PC-9 (cell line): ENCODE measurements at regions not wholly inside any gene's neighbourhood (a gene's known extent, or its start where the extent isn't known, plus 50 kb on each side); places are given as distances from the start of the nearest gene placed in this dataset.

ENCODE experiments used
- BruUV-seq: library from RNA; stranded (reverse); fragments of 400-500 nt; replicated peaks from 2 replicates; lab custom pipeline; 2021; lab: Mats Ljungman, UMichigan
- CTCF ChIA-PET: fragments of 300-600 bp; sonication (Branson Sonifier 250); formaldehyde crosslinking; loops from one replicate; lab custom pipeline; 2022; ENCODE audit warnings: antibody characterized with exemption; lab: Charles Lee
- POLR2A ChIA-PET: fragments of 300-600 bp; sonication (Branson Sonifier 250); formaldehyde crosslinking; loops from one replicate; lab custom pipeline; 2022; ENCODE audit warnings: antibody characterized with exemption; ENCODE audit not compliant: unreplicated experiment; lab: Charles Lee
- DNase-seq, 2 experiments: peaks; one replicate each; pipeline versions ENCODE4 v3.0.0 to v3.0.0-alpha.2; 2015 to 2022; ENCODE audit warnings: mixed read lengths in 1 of 2
- H2AFZ ChIP-seq: fragments of 200-600 bp; sonication (generic); 2 replicates; pipeline ENCODE4 v1.8.1; 2017; ENCODE audit warnings: antibody characterized with exemption
- H3F3A ChIP-seq: fragments of 200-600 bp; sonication (generic); 2 replicates; pipeline ENCODE4 v1.8.1; 2017; ENCODE audit warnings: antibody characterized with exemption, mild to moderate bottlenecking, low read depth; ENCODE audit not compliant: insufficient read depth
- H3K27ac ChIP-seq: fragments of 200-600 bp; sonication (generic); 2 replicates; pipeline ENCODE4 v1.6.1; 2016; ENCODE audit warnings: mixed run types
- H3K27me3 ChIP-seq: fragments of 200-600 bp; sonication (generic); 2 replicates; pipeline ENCODE4 v1.6.1; 2016; ENCODE audit warnings: low read depth, mixed run types; ENCODE audit not compliant: insufficient read depth
- H3K36me3 ChIP-seq: fragments of 200-600 bp; sonication (generic); 2 replicates; pipeline ENCODE4 v1.6.1; 2016; ENCODE audit warnings: low read depth, mixed run types
- H3K4me1 ChIP-seq: fragments of 200-600 bp; sonication (generic); replicated peaks from 2 replicates; pipeline ENCODE4 v1.6.1; 2016; ENCODE audit warnings: mixed run types; ENCODE audit not compliant: insufficient read depth
- H3K4me2 ChIP-seq: fragments of 200-600 bp; sonication (generic); 2 replicates; pipeline ENCODE4 v1.6.1; 2017; ENCODE audit warnings: mixed run types
- H3K4me3 ChIP-seq: fragments of 200-600 bp; sonication (generic); 2 replicates; pipeline ENCODE4 v1.6.1; 2016; ENCODE audit warnings: mixed run types
- H3K79me2 ChIP-seq: fragments of 200-600 bp; sonication (generic); 2 replicates; pipeline ENCODE4 v1.6.1; 2017; ENCODE audit warnings: low read depth, mixed run types
- H3K9me2 ChIP-seq: fragments of 200-600 bp; sonication (generic); 2 replicates; pipeline ENCODE4 v1.8.1; 2017; ENCODE audit warnings: mild to moderate bottlenecking; ENCODE audit not compliant: insufficient read depth
- H3K9me3 ChIP-seq: fragments of 200-600 bp; sonication (generic); 2 replicates; pipeline ENCODE4 v1.8.1; 2016; ENCODE audit warnings: low read depth; ENCODE audit not compliant: insufficient read depth
- H4K20me1 ChIP-seq: fragments of 200-600 bp; sonication (generic); 2 replicates; pipeline ENCODE4 v1.8.1; 2017; ENCODE audit not compliant: insufficient read depth
- EZH2 ChIP-seq: fragments of 200-600 bp; sonication (generic); IDR thresholded peaks from 2 replicates; pipeline ENCODE4 v1.8.0; 2017; ENCODE audit warnings: antibody characterized with exemption, low read depth
- intact Hi-C: fragments of 100-400 bp; cut with micrococcal nuclease; formaldehyde crosslinking; loops from one replicate; pipeline ENCODE4 v1.10.0; 2022; ENCODE audit not compliant: unreplicated experiment
- TF ChIP-seq, protein P1 (sequence below): fragments of 200-600 bp; sonication (generic); conservative IDR thresholded peaks from 2 replicates; pipeline ENCODE4 v1.6.1; 2017; ENCODE audit warnings: mixed run types, antibody characterized with exemption, mild to moderate bottlenecking, moderate library complexity

- Histone ChIP-seq H2AFZ (no peak overlapping the region), H3K27ac (no peak overlapping the region), H4K20me1 (no peaks in the 10 kb centered on the region), H3K4me2 (no peak overlapping the region), H3K79me2 (no peaks in the 10 kb centered on the region), H3K9me3 (no peaks in the 10 kb centered on the region), H3K4me1 (no peaks in the 10 kb centered on the region), H3K27me3 (no peaks in the 10 kb centered on the region), H3K9me2 (no peaks in the 10 kb centered on the region), H3F3A (no peaks in the 10 kb centered on the region), H3K36me3 (no peaks in the 10 kb centered on the region), H3K4me3 (no peak overlapping the region)
- CTCF ChIA-PET = no interaction called here
- POLR2A ChIA-PET = no interaction called here
- no TSS peak for BruUV-seq
- DNase-seq = no peak
- intact Hi-C loops = no loop called here
- no peak for TF ChIP-seq EZH2
- TF ChIP-seq, protein P1, sequence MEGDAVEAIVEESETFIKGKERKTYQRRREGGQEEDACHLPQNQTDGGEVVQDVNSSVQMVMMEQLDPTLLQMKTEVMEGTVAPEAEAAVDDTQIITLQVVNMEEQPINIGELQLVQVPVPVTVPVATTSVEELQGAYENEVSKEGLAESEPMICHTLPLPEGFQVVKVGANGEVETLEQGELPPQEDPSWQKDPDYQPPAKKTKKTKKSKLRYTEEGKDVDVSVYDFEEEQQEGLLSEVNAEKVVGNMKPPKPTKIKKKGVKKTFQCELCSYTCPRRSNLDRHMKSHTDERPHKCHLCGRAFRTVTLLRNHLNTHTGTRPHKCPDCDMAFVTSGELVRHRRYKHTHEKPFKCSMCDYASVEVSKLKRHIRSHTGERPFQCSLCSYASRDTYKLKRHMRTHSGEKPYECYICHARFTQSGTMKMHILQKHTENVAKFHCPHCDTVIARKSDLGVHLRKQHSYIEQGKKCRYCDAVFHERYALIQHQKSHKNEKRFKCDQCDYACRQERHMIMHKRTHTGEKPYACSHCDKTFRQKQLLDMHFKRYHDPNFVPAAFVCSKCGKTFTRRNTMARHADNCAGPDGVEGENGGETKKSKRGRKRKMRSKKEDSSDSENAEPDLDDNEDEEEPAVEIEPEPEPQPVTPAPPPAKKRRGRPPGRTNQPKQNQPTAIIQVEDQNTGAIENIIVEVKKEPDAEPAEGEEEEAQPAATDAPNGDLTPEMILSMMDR = no peak
Observed at GRCh38 chr16:7161891-7162290, 170.8 kb upstream of the RBFOX1 start.

- H3K9me3 ChIP-seq = no peaks in the 10 kb centered on the region
- CTCF ChIA-PET = no interaction called here
- no peak overlapping the region for H3K27ac ChIP-seq
- BruUV-seq = no TSS peak
- H3K4me1 ChIP-seq = no peaks in the 10 kb centered on the region
- no peaks in the 10 kb centered on the region for H3K36me3 ChIP-seq
- no peaks in the 10 kb centered on the region for H3F3A ChIP-seq
- no peak overlapping the region for H2AFZ ChIP-seq
- no peak for DNase-seq
- intact Hi-C loops = no loop called here
- no peaks in the 10 kb centered on the region for H3K79me2 ChIP-seq
- H3K4me2 ChIP-seq = no peak overlapping the region
- no peaks in the 10 kb centered on the region for H3K9me2 ChIP-seq
- POLR2A ChIA-PET = no interaction called here
- H3K27me3 ChIP-seq = no peaks in the 10 kb centered on the region
- no peaks in the 10 kb centered on the region for H4K20me1 ChIP-seq
- TF ChIP-seq, protein P1 = no peak
- TF ChIP-seq EZH2 = no peak
- H3K4me3 ChIP-seq = no peak overlapping the region
Observed at GRCh38 chr16:7160093-7160492, 172.6 kb upstream of the RBFOX1 start.

DNA sequence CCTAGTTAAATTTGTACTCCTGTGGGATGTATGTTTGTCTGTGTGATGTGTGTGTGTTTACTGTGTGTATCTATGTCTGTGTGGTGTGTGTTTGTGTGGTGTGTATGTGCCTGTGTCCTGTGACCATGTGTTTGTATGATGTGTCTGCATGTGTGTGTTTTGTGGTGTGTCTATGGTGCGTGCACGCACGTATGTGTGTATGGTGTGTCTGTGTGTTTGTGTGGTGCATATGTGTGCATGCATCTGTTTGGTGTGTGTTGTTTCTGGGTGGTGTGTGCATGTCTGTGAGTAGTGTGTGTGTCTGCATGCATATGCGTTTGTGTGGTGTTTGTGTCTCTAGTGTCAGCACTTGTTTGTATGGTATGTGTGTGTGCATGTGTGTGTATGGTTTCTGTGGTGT lies 174.2 kb upstream of the RBFOX1 start:
- CTCF ChIA-PET = no interaction called here
- DNase-seq = no peak
- H3K27ac ChIP-seq = no peak overlapping the region
- no peaks in the 10 kb centered on the region for H3F3A ChIP-seq
- no peak overlapping the region for H2AFZ ChIP-seq
- H3K27me3 ChIP-seq = no peaks in the 10 kb centered on the region
- POLR2A ChIA-PET = no interaction called here
- TF ChIP-seq, protein P1 = no peak
- no peak for TF ChIP-seq EZH2
- intact Hi-C loops = no loop called here
- H3K9me2 ChIP-seq = no peaks in the 10 kb centered on the region
- H4K20me1 ChIP-seq = no peaks in the 10 kb centered on the region
- no peak overlapping the region for H3K4me2 ChIP-seq
- BruUV-seq = no TSS peak
- no peaks in the 10 kb centered on the region for H3K36me3 ChIP-seq
- no peaks in the 10 kb centered on the region for H3K4me1 ChIP-seq
- H3K4me3 ChIP-seq = no peak overlapping the region
- H3K79me2 ChIP-seq = no peaks in the 10 kb centered on the region
- H3K9me3 ChIP-seq = no peaks in the 10 kb centered on the region
